Hepatocyte (in vitro differentiated cells): ENCODE measurements at regions not wholly inside any gene's neighbourhood (a gene's known extent, or its start where the extent isn't known, plus 50 kb on each side); places are given as distances from the start of the nearest gene placed in this dataset.

Source experiments
- EZH2 ChIP-seq: fragments of 200-600 bp; sonication (generic); IDR thresholded peaks from 2 replicates; pipeline ENCODE4 v1.6.1; 2016; ENCODE audit warnings: antibody characterized with exemption, mild to moderate bottlenecking, borderline replicate concordance
- EZH2phosphoT487 ChIP-seq: fragments of 200-600 bp; sonication (generic); IDR thresholded peaks from one replicate; pipeline ENCODE4 v1.6.1; 2018; ENCODE audit warnings: antibody characterized with exemption, mild to moderate bottlenecking, low read depth, moderate library complexity; ENCODE audit not compliant: unreplicated experiment, severe bottlenecking
- TF ChIP-seq, protein P1 (sequence below): fragments of 200-600 bp; sonication (generic); IDR thresholded peaks from 2 replicates; pipeline ENCODE4 v1.5.1; 2016; ENCODE audit warnings: antibody characterized with exemption, mild to moderate bottlenecking; ENCODE audit not compliant: poor library complexity

GRCh38 chr16:17930280-17930679 is 406.3 kb downstream of the NPIPA8 start:
- TF ChIP-seq, protein P1, sequence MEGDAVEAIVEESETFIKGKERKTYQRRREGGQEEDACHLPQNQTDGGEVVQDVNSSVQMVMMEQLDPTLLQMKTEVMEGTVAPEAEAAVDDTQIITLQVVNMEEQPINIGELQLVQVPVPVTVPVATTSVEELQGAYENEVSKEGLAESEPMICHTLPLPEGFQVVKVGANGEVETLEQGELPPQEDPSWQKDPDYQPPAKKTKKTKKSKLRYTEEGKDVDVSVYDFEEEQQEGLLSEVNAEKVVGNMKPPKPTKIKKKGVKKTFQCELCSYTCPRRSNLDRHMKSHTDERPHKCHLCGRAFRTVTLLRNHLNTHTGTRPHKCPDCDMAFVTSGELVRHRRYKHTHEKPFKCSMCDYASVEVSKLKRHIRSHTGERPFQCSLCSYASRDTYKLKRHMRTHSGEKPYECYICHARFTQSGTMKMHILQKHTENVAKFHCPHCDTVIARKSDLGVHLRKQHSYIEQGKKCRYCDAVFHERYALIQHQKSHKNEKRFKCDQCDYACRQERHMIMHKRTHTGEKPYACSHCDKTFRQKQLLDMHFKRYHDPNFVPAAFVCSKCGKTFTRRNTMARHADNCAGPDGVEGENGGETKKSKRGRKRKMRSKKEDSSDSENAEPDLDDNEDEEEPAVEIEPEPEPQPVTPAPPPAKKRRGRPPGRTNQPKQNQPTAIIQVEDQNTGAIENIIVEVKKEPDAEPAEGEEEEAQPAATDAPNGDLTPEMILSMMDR = no peak
- no peak for TF ChIP-seq EZH2
- TF ChIP-seq EZH2phosphoT487 = no peak
